NCI-H69 (cell line): ENCODE measurements at regions not wholly inside any gene's neighbourhood (a gene's known extent, or its start where the extent isn't known, plus 50 kb on each side); places are given as distances from the start of the nearest gene placed in this dataset.

Experiments used
- DNase-seq: peaks from one replicate; lab custom pipeline; 2025; lab: John Stamatoyannopoulos, UW

DNA sequence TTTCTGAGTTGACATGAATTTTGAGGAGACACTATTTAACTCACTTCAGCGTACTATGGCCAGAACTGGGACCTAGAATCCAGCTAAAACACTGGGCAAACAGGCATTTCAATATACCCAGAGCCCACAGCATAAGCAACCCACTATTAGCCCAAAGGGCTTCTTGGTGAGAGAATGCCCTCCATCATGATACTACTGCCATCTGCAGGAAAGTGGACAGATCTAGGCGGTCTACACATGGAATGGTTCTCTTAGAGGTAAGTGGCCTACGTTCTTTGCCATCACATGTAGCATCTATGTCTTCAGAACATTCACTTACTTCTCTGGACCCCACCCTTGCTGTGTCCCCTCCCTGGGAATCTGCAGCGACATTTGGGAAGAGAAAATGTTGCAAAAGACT is 181.3 kb upstream of the LINC00305 start:
- DNase-seq, result peak; percentile 93

DNA sequence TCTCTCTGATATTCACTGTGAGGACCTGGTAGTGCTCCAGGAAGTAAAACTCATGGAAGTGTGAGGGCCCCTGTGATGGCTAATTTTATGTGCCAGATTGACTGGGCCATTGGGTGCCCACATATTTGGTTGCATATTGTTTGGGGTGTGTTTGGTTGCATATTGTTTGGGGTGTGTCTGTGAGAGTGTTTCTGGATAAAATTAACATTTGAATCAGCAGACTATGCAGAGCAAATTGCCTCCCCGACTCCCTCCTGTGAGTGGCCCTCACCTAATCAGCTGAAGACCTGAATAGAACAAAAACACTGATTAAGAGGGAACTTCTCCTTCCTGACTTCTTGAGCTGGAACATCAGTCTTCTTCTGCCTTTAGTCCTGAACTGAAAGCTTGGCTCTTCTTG is 173.3 kb upstream of the LINC00305 start:
- no peak for DNase-seq

DNA sequence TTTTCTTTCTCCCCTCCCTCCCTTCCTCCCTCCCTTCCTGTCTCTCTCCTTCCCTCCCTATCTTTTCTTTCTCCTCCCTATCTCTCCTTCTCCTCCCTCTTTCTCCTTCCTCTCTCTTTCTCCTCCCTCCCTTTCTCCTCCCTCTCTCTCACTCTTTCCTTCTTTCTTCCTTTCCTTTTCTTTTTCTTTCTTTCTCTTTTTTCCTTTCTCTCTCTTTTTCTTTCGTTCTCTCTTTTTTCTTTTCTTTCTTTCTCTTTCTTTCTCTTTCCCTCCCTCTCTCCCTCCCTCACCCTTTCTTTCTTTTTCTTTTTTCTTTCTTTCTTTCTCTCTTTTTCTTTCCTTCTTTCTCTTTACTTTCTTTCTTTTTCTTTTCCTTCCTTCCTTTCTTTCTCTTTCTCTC is 169.7 kb upstream of the LINC00305 start:
- DNase-seq, result no peak

DNA sequence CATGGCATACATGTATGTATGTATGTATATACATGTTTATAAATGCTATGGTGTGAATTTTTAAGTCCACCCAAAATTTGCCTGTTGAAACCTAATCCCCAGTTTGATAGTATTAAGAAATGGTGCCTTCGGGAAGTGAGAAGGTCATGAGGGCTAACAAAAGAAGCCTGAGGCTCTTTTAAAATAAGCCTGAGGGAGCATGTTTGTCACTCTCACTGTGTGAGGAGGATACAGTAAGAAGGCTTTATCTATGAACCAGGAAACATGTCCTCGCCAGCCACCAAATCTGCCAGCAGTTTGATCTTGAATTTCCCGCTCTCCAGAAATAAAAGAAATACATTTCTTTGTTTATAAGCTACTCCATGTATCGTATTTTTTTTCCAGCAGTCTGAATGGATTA is 163.0 kb upstream of the LINC00305 start:
- no peak for DNase-seq

DNA sequence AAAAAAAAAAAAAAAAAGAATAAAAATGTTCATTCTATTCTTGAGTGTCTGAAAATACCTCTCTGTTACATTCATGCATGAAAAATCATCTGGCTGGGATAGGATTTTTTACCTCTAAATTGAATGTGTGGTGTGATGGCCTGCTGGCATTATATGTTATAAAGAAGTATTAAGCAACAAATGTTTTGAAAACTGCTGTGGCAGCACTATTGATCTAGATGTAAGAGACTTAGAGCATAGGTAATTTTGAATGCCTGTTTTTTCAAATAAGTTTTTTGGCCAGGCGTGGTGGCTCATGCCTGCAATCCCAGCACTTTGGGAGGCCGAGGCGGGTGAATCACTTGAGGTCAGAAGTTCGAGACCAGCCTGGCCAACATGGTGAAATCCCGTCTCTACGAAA is 147.0 kb upstream of the LINC00305 start:
- DNase-seq, result no peak

DNA sequence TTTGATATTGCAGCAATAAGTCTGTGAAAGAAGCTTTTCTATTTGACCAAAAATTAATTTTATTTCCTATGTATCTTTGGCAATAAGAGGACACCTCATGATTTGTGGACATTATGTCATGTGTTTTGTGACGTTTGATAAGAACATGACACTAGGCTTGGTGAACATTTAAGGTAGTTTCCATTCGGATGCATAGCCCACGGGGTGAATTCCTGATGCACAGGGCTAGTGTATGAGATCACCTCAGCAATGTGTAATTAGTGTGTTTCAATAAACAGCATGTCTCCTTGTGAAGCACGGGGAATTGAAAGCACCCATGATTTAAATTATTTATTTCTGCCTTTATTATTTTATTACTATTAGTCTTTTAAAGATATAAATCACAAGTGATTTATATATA is 146.1 kb upstream of the LINC00305 start:
- DNase-seq, result peak; percentile 53

DNA sequence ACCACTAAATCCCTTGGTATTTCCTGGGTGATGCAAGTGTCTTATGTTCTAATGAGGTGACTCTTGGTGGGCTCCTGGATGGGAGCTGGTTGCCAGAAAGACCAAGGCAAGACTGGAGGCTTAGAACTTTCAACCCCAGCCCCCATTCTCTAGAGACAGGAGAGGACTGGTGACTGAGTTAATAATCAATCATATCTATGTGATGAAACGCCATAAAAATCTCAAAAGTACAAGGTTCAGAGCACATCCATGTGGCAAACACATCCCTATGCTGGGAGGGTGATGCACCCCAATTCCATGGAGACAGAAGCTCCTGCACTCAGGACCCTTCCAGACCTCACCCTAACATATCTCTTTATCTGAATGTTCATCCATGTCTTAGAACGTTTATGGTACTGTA is 139.5 kb upstream of the LINC00305 start:
- DNase-seq, result no peak

DNA sequence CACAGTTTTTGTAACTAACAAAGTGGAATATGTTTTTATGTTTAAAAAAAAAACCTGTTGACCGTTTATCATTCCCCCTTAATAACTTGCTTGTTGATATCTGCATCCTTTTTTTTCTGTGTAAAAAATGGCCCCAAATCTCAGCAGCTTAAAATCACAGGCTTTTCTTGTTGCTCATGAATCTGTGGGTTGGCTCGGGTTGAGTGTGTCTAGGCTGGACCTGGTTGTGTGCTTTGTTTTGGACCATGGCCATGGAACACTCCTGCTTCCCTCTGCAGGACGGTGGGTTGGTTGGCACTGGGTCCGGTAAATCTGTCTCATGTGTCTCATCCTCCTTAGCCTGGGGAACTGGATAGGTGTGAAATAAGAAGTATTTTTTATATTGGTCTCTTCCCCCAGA is 139.0 kb upstream of the LINC00305 start:
- no peak for DNase-seq

DNA sequence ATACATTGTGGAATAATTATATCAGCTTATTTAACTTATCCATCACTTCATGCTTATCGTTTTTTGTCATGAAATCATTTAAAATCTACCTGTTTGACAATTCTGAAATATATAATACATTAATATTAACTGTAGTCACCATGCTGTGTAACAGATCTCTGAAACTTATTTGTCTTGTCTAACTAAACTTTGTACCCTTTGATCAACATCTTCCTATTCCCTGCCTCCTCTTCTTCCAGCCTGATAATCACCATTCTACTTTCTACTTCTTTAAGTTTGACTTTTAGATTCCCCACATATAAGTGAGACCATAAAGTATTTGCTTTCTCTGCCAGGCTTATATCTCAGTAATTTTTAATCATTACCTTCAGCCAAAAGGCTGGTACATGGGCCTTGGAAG is 134.2 kb upstream of the LINC00305 start:
- DNase-seq, result no peak

DNA sequence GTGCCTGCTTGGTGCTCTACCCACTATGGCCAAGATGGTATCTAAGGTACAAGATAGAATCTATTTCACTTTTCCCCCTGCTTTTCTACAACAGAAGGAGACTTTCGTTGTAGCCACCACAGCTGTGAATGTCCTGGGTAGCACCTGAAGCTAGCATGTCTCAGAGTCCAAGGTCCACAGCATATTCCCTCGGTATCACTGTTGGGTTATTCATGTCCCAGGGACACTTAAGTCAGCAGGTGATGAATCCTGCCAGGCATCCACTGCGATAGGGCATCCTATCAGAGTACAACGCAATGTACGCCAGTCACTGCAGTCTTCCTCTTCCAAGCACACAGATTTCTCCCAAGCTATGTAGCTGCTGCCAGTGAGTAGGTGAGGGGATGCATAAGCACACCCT is 129.1 kb upstream of the LINC00305 start:
- DNase-seq, result no peak

DNA sequence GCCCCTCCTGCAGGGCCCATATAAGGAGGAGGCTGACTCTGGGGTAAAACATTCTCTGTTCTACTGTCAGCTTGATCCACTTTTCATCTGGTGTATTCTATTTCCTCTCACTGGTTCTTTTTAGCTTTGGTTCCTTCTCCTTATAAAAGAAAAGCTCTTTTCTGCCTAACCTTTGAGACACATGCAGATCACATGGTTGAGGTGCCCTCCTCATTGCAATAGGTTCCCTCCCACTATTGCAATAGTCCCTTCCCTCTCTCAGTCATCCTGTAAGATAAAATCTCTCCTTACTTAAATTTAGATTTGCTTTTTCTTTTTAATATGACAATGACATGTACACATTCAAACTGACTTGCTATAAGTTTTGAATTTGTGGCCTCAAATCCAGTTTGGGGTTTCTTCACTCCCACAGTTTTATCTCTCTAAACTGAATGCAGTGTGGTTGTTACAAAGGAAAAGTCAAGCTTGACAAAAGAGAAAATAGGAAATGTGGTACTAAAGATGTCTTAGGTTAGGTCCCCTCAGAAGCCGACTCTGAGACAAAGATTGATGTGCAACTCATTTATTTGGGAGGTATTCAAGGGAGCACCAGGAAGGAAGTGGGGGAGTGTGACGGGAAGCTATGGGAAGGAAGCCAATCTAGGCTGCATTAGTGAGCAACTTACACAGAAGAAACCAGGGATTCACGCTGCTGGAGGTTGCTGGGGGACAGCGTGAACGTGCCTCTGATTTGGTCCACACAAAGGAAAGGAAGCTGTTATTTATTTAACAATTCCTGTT is 127.6 kb upstream of the LINC00305 start:
- peak; percentile 54 for DNase-seq

DNA sequence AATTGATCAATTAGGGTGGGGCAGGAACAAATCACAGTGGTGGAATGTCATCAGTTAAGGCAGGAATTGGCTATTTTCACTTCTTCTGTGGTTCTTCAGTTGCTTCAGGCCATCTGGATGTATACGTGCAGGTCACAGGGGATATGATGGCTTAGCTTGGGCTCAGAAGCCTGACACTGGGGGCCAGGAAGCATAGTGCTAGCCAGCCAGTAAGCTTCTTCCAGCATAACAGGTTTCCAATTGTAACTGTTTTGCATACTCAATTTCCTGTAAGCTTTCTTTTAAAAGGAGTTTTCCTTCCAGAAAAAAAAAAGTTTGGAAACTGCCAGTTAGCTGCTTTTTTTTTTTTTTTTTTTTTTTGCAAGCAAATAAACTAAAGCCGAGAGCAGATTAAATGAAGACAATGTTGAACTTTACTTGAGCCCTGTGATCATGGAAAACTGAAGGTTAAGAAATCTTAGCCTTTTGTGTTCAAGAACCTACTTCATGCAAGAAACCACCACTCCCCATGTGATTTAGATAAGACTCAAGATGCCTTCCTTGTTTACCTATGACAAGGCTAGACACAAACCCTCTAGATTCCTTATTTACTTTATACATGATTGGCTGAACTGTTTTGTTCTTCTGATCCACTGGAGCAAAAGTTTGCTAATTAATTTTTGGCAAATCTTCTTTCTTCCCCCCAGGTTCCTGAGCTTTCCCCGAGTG is 126.9 kb upstream of the LINC00305 start:
- DNase-seq, result no peak

DNA sequence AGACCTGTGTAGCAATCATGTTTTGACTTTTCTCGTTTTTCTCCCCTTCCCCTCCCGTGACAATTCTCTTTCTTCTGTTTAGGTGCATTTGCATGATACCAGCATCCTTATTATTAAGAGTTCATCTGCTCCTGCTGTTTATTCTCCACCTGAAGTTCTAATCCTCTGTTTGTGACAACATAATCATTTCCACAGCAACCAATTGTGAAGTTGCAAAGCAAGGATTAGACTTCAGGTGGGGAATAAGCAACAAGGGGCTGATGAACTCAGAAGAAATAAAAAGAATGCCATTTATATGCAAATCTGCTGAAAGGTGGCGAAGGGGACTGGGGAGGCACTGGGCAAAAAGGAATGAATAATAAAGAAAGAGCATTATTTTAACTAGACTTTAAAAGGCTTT is 124.8 kb upstream of the LINC00305 start:
- no peak for DNase-seq

DNA sequence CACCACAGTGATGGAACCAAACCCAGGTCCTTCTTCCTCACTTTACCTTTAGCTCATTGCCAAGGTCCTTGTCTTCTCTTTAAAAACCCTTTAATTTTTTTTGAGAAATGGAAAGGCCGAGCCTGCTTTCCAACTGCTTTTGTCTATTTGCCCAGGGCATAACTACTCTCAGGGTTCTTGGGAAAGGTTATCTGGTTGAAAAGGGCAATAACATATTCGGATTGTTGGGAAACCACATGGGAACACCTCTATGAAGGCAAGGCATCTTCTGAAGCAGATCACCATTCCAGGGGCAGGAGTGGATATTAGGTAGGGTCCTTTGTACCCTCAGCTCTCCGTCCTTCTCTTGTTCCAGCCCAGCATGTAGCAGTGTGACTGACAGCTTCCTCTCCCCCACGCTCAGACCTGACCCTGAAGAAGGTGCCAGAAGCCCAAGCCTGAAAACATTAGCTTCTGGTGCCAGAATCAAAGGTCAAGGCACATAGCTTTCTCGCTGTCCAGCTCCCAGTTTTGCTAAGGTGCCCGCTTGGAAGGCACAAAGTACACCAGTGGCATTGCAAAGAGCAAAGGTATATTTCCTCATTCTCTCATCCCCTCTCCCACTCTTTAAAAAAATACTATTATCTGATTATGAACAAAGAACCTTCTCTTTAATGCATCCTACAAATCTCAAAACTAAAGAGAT is 123.2 kb upstream of the LINC00305 start:
- DNase-seq, result no peak

DNA sequence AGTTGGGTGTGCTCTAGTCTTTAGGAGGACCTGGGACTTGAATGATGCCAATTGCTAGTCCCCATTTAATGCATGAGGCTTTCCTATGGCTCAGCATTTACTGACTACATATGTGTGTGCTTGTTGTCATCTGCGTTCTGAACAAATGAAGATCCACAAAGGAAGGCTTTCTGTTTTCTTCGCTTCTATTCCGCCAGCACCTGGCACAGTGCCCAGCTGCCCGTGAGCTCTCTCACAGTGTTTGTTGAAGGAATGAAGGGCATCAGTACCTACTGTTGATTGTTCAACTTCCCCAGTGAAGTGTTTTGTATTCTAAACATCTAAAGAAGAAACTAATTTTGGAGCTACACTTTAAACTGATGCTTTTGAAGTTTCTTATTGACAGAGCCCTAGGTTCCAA is 122.4 kb upstream of the LINC00305 start:
- DNase-seq, result peak; percentile 95

DNA sequence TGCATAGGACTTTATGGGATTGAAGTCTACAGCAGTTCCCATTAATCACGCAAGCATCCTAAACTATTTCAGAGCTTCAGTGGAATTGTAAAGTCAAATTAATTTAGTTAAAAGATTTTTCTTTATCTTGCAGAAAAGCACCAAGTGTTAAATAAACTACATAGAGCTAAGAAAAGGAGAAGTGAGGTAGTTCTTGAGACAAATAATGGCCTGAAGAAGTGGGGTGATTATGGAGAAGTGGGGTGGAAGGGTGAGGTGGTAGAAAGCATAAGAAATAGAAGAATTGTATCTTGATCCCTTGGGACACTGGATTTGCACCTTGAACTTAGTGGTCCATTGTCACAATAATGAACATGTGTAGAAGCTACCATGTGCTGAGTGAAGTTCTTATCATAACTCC is 121.7 kb upstream of the LINC00305 start:
- DNase-seq, result no peak

DNA sequence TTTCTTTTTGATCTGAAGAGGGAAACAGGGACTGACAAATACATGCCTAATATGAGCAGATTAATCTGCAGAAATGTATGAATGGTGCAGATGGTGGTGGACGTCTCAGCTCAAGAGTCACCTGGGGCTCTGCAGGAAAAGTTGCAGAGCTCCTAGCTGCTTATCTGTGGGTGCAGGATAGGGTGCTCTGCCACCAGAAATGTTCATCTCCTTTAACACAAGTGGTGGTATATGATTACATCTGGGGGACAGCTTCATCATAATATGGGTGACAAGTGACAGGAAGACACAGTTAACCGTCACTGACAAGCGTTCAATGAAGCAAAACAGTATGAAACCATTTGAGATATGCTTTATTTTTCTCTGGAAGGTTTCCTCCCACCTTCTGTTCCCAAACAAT is 121.2 kb upstream of the LINC00305 start:
- peak; percentile 50 for DNase-seq

DNA sequence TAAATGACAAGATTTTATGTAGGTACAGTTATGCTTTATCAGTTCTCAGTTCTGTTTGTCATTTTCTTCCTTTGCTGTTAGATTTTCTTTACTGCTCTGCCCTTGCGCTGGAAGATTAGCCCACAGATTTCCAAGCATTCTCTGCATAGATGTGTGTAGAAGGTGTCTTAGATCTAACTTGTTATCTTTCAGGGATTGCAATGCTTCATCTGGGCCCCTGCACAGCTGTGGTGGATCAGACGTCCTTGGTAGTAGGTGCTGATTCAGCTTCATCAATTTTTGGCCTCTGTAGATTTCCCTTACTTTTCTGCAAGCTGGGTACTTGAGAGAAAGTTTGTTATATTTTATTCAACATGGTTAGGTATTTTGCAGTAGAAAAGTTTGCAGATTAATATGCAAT is 115.3 kb upstream of the LINC00305 start:
- DNase-seq, result no peak

DNA sequence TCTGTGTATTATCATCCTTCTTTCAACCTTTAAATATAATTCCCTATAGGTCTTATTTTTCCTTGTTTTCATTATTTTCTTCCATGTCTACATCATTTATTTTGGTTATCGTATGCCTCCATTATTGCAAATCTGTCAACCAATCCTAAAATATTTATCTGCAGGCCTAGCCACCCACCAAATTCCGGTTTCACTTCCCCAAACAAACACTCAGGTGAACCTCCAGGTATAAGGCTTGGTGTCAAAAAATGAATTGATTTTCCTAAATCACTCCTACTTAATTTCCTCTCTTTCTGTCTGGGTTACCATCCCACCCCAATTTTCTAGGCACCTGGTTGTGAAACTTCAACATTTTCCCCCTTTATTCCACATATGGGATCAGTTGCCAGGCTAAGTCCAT is 111.9 kb upstream of the LINC00305 start:
- no peak for DNase-seq

DNA sequence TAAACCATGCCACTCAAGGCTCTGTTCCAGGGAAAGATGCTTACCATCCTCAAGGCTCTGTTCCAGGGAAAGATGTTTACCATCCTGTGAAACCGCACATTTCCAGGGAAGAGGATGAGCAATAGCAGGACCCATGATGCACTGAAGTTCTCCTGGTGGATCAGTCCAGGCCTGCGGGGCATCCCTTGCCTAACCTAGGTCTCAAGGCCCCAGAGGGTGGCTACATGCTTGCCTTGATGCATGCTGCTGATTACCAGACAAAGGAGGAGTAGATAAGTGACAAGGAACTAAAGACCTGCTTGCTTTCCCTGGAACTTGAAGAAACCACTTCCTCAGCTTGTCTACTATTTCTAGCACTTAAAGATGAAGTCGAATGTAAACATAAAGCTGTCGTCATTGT is 111.0 kb upstream of the LINC00305 start:
- no peak for DNase-seq

DNA sequence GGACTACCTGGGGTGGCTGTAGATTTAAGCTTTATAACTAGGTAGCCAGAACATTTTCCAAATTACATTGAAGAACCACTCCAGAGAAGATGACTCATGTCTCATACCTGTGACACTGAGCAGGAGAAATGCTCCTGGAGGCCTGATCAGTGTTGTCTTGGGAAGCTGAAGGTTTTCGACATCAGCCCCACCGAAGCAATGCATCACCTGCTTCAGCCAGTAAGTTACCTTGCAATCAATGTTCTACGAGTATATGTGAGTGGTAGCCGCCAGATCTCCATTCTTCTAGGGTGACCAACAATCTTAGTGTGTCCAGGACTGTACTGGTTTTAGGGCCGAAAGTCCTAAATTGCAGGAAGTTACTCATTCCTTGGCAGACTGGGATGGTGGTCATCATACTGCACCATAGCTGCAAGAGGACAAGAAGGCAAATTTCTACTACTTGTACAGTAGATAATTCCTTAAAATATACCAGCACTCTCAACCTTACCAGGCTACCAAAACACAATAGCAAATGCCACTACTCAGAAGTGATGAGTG is 109.3 kb upstream of the LINC00305 start:
- DNase-seq, result no peak

DNA sequence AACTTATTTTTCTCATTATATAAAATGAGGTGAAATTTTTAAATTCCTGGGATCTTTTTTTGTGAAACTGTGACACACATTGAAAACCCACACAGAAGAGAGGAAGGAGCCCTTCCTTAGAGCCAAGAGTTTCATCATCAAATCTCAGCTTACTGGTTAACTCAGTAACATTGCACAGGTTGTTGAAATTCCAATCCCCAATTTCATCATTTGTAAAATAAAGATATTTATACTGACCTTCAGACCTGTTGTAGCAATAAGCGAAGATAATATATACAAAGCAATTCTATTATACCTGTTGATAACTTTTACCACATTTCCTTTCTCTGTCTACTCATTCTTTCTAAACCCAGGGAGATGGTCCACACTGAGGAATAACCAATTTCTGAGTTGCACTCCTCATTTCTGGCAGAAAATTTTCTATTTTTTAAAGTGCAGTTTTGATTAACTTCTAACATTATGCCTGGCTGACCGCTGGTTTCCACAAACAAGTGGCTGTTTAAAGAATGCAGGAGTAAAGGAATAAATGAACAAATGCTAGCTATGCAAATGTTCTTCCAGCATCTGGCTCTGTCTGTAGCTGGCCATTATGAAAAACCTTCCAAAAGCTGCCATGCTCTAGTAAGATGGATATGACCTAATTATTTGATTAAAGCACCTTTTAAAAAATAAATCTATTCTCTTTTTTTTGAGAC is 105.7 kb upstream of the LINC00305 start:
- DNase-seq, result no peak
